HEK293 (cell line): ENCODE measurements at regions not wholly inside any gene's neighbourhood (a gene's known extent, or its start where the extent isn't known, plus 50 kb on each side); places are given as distances from the start of the nearest gene placed in this dataset.

Experiments
- CTCF ChIA-PET: fragments of 350-600 bp; formaldehyde crosslinking; extraction: SDS; loops from one replicate; lab custom pipeline; 2021; ENCODE audit warnings: antibody characterized with exemption; lab: Yijun Ruan, JAX
- POLR2A ChIA-PET: fragments of 300-600 bp; formaldehyde crosslinking; extraction: SDS; loops from one replicate; lab custom pipeline; 2020; ENCODE audit warnings: antibody characterized with exemption, inconsistent platforms; lab: Yijun Ruan, JAX
- H3K27ac ChIP-seq: fragments of 200-500 bp; sonication (Bioruptor generic); 2 replicates; pipeline ENCODE4 v1.5.1; 2014; ENCODE audit warnings: low read depth, low read length, control low read depth, inconsistent platforms; ENCODE audit errors: extremely low read depth
- H3K36me3 ChIP-seq, 2 experiments: fragments of 200-500 bp in 1 of 2; sonication (Bioruptor generic) in 1 of 2; 1 replicate in 1 of 2; 2 replicates in 1 of 2; pipeline ENCODE4 v1.5.1; 2014 to 2017; ENCODE audit warnings: inconsistent platforms in 2 of 2, low read length in 2 of 2; ENCODE audit not compliant: control insufficient read depth in 2 of 2, insufficient read depth in 1 of 2
- H3K4me1 ChIP-seq: fragments of 200-500 bp; sonication (Bioruptor generic); 2 replicates; pipeline ENCODE4 v1.5.1; 2014; ENCODE audit warnings: mild to moderate bottlenecking, low read length, inconsistent platforms; ENCODE audit not compliant: control insufficient read depth, insufficient read depth
- H3K4me3 ChIP-seq: 2 replicates; pipeline ENCODE4 v1.5.1; 2011; ENCODE audit warnings: low read depth, mild to moderate bottlenecking, control low read depth, low read length, moderate library complexity
- H3K9me3 ChIP-seq: fragments of 200-500 bp; sonication (Bioruptor generic); 2 replicates; pipeline ENCODE4 v1.5.1; 2014; ENCODE audit warnings: low read depth, low read length, inconsistent platforms; ENCODE audit not compliant: control insufficient read depth, insufficient read depth
- MEIS1 ChIP-seq: sonication (generic); formaldehyde crosslinking; IDR thresholded peaks from 2 replicates; pipeline ENCODE4 v1.8.1; 2022; ENCODE audit warnings: missing genetic modification reagents, mild to moderate bottlenecking, borderline replicate concordance
- OVOL3 ChIP-seq: fragments of 450-650 bp; formaldehyde crosslinking; IDR thresholded peaks from 2 replicates; pipeline ENCODE4 v1.5.1; 2016; ENCODE audit warnings: missing biosample characterization, missing genetic modification characterization
- TRIM28 ChIP-seq: IDR thresholded peaks from 2 replicates; pipeline ENCODE4 v1.6.1; 2011; ENCODE audit warnings: low read length, control low read depth, borderline replicate concordance
- ZEB2 ChIP-seq: fragments of 450-650 bp; formaldehyde crosslinking; IDR thresholded peaks from 2 replicates; pipeline ENCODE4 v1.5.1; 2016; ENCODE audit warnings: missing biosample characterization, missing genetic modification characterization
- ZNF112 ChIP-seq: fragments of 450-650 bp; formaldehyde crosslinking; IDR thresholded peaks from 2 replicates; pipeline ENCODE4 v1.5.0; 2017; ENCODE audit warnings: missing biosample characterization, missing genetic modification characterization
- ZNF140 ChIP-seq: fragments of 450-650 bp; formaldehyde crosslinking; IDR thresholded peaks from 2 replicates; pipeline ENCODE4 v1.5.1; 2016; ENCODE audit warnings: missing biosample characterization, missing genetic modification characterization
- ZNF157 ChIP-seq: fragments of 450-650 bp; formaldehyde crosslinking; IDR thresholded peaks from 2 replicates; pipeline ENCODE4 v1.5.1; 2016; ENCODE audit warnings: missing biosample characterization, missing genetic modification characterization
- ZNF169 ChIP-seq: fragments of 450-650 bp; formaldehyde crosslinking; IDR thresholded peaks from 2 replicates; pipeline ENCODE4 v1.5.1; 2016; ENCODE audit warnings: missing biosample characterization, missing genetic modification characterization
- ZNF211 ChIP-seq: fragments of 450-650 bp; formaldehyde crosslinking; IDR thresholded peaks from 2 replicates; pipeline ENCODE4 v1.5.1; 2016; ENCODE audit warnings: low read depth, missing biosample characterization, missing genetic modification characterization
- ZNF324 ChIP-seq: fragments of 450-650 bp; formaldehyde crosslinking; IDR thresholded peaks from 2 replicates; pipeline ENCODE4 v1.5.1; 2016; ENCODE audit warnings: missing biosample characterization, missing genetic modification characterization
- ZNF335 ChIP-seq: fragments of 450-650 bp; formaldehyde crosslinking; conservative IDR thresholded peaks from 2 replicates; pipeline ENCODE4 v1.5.1; 2016; ENCODE audit warnings: missing biosample characterization, missing genetic modification characterization
- ZNF621 ChIP-seq: fragments of 450-650 bp; formaldehyde crosslinking; IDR thresholded peaks from 2 replicates; pipeline ENCODE4 v1.5.1; 2017; ENCODE audit warnings: missing biosample characterization, missing genetic modification characterization
- ZNF791 ChIP-seq: fragments of 450-650 bp; formaldehyde crosslinking; IDR thresholded peaks from 2 replicates; pipeline ENCODE4 v1.5.1; 2016; ENCODE audit warnings: missing biosample characterization, missing genetic modification characterization
- TF ChIP-seq, protein P1 (sequence below): fragments of 450-650 bp; formaldehyde crosslinking; optimal IDR thresholded peaks from 2 replicates; pipeline ENCODE3; 2016; ENCODE audit warnings: missing biosample characterization, mild to moderate bottlenecking, missing genetic modification characterization
- TF ChIP-seq, protein P2 (sequence below): fragments of 450-650 bp; formaldehyde crosslinking; IDR thresholded peaks from 2 replicates; pipeline ENCODE4 v1.5.1; 2017; ENCODE audit warnings: missing biosample characterization, missing genetic modification characterization
- TF ChIP-seq, protein P3 (sequence below): fragments of 450-650 bp; formaldehyde crosslinking; IDR thresholded peaks from 2 replicates; pipeline ENCODE4 v1.5.1; 2016; ENCODE audit warnings: missing biosample characterization, missing genetic modification characterization
- TF ChIP-seq, protein P4 (sequence below): fragments of 450-650 bp; formaldehyde crosslinking; IDR thresholded peaks from 2 replicates; pipeline ENCODE4 v1.5.0; 2017; ENCODE audit warnings: missing biosample characterization, missing genetic modification characterization, borderline replicate concordance

DNA sequence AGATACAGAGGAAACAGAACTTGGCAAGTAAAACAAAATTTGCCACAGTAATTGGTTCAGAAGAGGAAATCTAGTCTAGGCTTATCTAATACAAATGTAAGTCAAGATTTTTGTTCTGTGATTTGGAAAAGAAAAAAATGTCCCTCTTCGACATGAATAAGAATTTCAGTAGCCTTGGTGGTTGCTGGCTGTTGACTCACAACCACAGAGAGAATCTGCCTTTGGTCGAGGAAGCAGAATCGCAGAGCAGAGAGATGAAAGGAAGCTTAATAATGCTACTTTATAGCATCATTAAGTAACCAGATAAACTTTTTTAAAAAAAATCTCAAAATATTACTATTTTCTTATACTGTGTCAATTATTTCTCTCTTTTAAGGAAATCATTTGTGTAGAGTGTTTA, 1096.6 kb downstream of the FLRT2 start:
- H3K4me1 ChIP-seq = no peaks in the 10 kb centered on the region
- TF ChIP-seq, protein P1, sequence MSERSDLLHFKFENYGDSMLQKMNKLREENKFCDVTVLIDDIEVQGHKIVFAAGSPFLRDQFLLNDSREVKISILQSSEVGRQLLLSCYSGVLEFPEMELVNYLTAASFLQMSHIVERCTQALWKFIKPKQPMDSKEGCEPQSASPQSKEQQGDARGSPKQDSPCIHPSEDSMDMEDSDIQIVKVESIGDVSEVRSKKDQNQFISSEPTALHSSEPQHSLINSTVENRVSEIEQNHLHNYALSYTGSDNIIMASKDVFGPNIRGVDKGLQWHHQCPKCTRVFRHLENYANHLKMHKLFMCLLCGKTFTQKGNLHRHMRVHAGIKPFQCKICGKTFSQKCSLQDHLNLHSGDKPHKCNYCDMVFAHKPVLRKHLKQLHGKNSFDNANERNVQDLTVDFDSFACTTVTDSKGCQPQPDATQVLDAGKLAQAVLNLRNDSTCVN (tag by site-specific recombination) = no peak
- TF ChIP-seq, protein P2, sequence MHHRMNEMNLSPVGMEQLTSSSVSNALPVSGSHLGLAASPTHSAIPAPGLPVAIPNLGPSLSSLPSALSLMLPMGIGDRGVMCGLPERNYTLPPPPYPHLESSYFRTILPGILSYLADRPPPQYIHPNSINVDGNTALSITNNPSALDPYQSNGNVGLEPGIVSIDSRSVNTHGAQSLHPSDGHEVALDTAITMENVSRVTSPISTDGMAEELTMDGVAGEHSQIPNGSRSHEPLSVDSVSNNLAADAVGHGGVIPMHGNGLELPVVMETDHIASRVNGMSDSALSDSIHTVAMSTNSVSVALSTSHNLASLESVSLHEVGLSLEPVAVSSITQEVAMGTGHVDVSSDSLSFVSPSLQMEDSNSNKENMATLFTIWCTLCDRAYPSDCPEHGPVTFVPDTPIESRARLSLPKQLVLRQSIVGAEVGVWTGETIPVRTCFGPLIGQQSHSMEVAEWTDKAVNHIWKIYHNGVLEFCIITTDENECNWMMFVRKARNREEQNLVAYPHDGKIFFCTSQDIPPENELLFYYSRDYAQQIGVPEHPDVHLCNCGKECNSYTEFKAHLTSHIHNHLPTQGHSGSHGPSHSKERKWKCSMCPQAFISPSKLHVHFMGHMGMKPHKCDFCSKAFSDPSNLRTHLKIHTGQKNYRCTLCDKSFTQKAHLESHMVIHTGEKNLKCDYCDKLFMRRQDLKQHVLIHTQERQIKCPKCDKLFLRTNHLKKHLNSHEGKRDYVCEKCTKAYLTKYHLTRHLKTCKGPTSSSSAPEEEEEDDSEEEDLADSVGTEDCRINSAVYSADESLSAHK = no peak
- TF ChIP-seq, protein P3, sequence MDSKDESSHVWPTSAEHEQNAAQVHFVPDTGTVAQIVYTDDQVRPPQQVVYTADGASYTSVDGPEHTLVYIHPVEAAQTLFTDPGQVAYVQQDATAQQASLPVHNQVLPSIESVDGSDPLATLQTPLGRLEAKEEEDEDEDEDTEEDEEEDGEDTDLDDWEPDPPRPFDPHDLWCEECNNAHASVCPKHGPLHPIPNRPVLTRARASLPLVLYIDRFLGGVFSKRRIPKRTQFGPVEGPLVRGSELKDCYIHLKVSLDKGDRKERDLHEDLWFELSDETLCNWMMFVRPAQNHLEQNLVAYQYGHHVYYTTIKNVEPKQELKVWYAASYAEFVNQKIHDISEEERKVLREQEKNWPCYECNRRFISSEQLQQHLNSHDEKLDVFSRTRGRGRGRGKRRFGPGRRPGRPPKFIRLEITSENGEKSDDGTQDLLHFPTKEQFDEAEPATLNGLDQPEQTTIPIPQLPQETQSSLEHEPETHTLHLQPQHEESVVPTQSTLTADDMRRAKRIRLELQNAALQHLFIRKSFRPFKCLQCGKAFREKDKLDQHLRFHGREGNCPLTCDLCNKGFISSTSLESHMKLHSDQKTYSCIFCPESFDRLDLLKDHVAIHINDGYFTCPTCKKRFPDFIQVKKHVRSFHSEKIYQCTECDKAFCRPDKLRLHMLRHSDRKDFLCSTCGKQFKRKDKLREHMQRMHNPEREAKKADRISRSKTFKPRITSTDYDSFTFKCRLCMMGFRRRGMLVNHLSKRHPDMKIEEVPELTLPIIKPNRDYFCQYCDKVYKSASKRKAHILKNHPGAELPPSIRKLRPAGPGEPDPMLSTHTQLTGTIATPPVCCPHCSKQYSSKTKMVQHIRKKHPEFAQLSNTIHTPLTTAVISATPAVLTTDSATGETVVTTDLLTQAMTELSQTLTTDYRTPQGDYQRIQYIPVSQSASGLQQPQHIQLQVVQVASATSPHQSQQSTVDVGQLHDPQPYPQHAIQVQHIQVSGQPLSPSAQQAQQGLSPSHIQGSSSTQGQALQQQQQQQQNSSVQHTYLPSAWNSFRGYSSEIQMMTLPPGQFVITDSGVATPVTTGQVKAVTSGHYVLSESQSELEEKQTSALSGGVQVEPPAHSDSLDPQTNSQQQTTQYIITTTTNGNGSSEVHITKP (tag by site-specific recombination) = no peak
- no peak for TF ChIP-seq ZEB2
- no peak for TF ChIP-seq ZNF791
- POLR2A ChIA-PET = no interaction called here
- CTCF ChIA-PET = interaction anchor here (0.7 kb wide), 1 partner anchor 1256 kb away, joined by 3 read pairs; no protein-coding TSS in a partner anchor
- no peak overlapping the region for H3K27ac ChIP-seq
- no peaks in the 10 kb centered on the region for H3K36me3 ChIP-seq
- no peak overlapping the region for H3K4me3 ChIP-seq
- H3K9me3 ChIP-seq = no peaks in the 10 kb centered on the region

DNA sequence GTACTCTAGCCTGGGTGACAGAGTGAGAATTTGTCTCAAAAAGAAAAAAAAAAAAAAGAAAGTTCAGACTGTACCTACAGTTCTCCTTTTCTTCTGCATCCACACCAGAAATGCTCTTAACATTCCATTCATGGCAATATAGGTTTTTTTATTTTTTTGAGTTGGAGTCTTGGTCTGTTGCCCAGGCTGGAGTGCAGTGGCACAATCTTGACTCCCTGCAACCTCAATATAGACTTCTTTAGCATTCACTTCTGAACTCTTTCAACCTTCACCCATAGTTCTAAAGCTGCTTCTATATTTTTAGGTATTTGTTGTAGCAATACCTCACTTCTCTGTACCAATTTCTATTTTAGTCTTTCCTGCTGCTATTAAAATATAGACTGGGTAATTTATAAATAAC, 1095.7 kb downstream of the FLRT2 start:
- no peaks in the 10 kb centered on the region for H3K4me1 ChIP-seq
- ChIA-PET POLR2A (no interaction called here), CTCF (no interaction called here)
- H3K9me3 ChIP-seq = no peaks in the 10 kb centered on the region
- no peaks in the 10 kb centered on the region for H3K36me3 ChIP-seq
- H3K27ac ChIP-seq = no peak overlapping the region
- no peak overlapping the region for H3K4me3 ChIP-seq
- TF ChIP-seq ZNF324 (tag by site-specific recombination) (no peak), ZNF157 (no peak), OVOL3 (tag by site-specific recombination) (no peak), ZNF621 (no peak)
- TF ChIP-seq, all 188 proteins: peak for 0

DNA sequence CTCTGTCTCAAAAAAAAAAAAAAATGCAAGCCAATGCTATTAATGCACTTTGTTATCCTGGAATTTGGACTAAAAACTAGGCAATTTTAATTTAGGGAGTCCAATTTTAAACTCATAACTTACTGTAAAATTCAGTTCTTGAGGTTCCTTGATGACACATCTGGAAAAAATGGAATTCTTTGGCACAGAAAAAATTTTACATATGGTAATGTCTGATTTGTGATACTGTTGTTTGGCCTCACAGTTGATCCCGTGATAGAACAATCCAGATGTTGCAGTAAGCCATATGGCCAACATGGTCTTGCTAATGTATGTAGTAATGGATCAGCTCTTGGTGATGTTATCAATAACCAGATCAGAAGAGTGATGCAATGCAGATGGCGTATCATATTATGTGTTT, 1089.8 kb downstream of the FLRT2 start:
- Histone ChIP-seq H3K36me3 (no peaks in the 10 kb centered on the region), H3K4me3 (no peak overlapping the region), H3K9me3 (no peaks in the 10 kb centered on the region), H3K27ac (no peak overlapping the region), H3K4me1 (no peaks in the 10 kb centered on the region)
- POLR2A ChIA-PET = no interaction called here
- CTCF ChIA-PET = no interaction called here
- no peak for TF ChIP-seq ZNF211 (tag by site-specific recombination)
- no peak for TF ChIP-seq TRIM28
- TF ChIP-seq, protein P4, sequence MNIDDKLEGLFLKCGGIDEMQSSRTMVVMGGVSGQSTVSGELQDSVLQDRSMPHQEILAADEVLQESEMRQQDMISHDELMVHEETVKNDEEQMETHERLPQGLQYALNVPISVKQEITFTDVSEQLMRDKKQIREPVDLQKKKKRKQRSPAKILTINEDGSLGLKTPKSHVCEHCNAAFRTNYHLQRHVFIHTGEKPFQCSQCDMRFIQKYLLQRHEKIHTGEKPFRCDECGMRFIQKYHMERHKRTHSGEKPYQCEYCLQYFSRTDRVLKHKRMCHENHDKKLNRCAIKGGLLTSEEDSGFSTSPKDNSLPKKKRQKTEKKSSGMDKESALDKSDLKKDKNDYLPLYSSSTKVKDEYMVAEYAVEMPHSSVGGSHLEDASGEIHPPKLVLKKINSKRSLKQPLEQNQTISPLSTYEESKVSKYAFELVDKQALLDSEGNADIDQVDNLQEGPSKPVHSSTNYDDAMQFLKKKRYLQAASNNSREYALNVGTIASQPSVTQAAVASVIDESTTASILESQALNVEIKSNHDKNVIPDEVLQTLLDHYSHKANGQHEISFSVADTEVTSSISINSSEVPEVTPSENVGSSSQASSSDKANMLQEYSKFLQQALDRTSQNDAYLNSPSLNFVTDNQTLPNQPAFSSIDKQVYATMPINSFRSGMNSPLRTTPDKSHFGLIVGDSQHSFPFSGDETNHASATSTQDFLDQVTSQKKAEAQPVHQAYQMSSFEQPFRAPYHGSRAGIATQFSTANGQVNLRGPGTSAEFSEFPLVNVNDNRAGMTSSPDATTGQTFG (tag by site-specific recombination) = no peak
- TF ChIP-seq, protein P3 (tag by site-specific recombination) = no peak
- TF ChIP-seq ZNF140 (tag by site-specific recombination) = no peak
- TF ChIP-seq ZNF169 (tag by site-specific recombination) = no peak
- TF ChIP-seq ZNF112 (tag by site-specific recombination) = no peak
- TF ChIP-seq ZNF335 = no peak
- no peak for TF ChIP-seq MEIS1
